CD4-positive, alpha-beta T cell treated with Interleukin-6 at 100 ng/mL for 8 hours (primary cell): ENCODE measurements at regions not wholly inside any gene's neighbourhood (a gene's known extent, or its start where the extent isn't known, plus 50 kb on each side); places are given as distances from the start of the nearest gene placed in this dataset.
"Not testable (repeated sequence)": the region's sequence is repeated elsewhere in the genome, so short reads cannot be mapped to it uniquely, and the experiment has no call there.

Experiments
- DNase-seq: peaks from one replicate; pipeline ENCODE4 v3.0.0-alpha.2; 2020; ENCODE audit warnings: mixed read lengths, low spot score

DNA sequence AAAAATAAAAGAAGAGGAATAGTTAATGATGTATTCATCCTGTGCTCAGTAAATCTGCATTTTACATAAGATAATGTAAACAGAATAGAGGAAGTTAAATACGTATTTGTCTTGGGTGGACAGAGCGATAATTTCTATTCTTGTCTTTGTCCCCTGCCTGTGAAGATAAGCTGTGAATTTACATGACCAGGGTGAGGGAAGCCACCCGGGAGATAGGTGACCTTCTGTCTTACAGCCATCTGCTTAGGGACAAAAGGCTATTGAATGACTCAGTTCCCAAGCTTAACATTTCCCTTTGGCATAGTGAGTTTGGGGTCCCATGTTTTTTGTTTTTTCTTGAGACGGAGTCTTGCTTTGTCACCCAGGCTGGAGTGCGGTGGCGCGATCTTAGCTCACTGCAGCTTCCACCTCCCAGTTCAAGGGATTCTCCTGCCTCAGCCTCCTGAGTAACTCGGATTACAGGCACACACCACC, 88.7 kb upstream of the KCTD7 start:
- DNase-seq = no peak

DNA sequence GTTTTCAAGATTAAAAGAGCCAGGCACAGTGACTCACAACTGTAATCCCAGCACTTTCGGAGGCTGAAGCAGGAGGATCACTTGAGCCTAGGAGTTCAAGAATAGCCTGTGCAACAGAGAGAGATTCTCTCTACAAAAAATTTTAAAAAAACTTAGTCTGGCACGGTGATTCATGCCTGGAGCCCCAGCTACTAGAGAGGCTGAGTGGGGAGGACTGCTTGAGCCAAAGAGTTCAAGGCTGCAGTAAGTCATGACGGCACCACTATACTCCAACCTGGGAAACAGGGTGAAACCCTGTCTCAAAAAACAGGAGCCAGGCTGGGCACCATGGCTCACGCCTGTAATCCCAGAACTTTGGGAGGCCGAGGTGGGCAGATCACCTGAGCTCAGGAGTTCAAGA, 86.6 kb upstream of the KCTD7 start:
- no peak for DNase-seq

DNA sequence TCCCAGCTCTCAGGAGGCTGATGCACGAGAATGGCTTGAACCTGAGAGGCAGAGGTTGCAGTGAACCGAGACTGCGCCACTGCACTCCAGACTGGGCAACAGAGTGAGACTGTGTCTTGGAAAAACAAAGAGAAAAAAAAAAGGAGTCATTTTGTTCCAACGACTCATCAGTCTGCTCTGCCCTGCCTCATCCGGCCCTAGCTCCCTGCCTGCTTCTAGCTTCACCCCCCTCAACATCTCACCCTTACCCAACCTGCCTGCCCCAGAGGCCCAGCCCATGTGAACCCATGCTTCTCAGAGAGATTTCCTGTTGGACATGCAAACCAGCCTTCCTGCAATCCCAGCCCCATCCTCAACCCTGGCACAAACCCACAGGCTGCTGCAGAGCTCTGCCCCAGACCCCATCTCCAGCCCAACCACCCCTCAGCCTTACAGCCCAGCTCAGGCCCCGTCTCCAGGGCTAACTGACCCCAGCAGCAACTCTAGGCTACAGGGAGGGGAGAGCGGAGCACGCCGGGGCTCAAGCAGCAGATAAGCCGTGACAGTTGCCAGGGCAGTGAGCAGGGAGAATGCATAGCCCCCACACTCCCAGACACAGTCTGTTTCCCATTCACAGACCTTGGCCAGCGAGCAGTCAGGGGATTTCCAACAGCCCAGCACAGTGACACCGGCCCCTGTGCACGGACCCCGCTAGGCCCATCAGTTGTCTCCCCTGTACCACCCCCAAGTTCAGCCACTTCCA, 86.0 kb upstream of the KCTD7 start:
- no peak for DNase-seq

DNA sequence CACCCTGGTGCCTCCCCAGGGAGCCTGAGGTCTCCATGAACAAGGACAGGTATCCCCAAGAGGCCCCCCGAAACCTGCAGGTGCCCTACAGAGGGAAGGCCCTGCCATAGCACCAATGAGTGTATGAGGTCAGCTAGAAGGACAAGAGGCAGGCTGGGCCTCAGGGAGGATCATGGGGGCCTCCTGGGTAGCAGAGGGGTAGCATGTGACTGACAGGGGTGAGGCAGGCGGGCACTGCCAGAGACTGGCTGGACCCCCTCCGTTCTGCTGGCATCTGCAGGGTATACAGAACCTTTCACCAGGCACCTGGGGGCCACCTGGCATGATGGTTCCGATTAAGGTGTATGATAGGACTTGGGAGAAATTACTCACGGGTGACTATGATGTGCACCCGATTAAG, 79.2 kb upstream of the KCTD7 start:
- no peak for DNase-seq

DNA sequence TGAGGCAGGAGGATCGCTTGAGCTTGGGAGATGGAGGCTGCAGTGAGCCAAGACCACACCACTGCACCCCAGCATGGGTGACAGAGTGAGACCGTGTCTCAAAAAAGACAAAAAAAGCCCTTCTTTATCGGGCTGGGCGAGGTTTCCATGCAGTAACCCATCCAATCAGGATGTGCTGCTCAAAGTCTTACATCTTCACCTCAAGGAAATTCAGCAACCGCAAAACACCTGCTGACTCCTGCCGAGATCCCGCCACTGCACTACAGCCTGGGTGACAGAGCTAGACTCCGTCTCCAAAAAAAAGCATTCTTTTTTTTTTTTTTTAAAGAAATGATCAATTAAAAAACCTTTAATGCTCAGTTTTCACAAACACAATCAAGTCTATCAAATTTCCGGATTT, 75.7 kb upstream of the KCTD7 start:
- DNase-seq = no peak

DNA sequence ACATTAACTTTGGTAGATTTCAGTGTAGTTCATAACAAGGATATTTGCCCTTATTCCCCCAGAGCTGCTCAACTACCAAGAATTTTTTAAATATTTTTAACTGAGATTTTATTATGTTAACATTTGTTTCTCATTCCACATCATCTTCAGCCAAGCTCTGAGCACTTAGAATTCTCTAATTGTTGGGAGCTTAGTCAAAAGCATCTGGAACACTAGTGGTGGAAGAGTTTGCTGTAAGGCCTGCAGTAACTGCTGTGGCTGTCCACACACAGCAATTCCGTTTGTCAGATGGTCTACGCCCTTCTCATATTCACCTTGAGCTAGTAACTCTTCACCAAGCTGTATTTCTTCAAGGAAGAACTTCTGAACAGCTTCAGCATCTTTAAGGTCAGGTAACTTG, 75.0 kb upstream of the KCTD7 start:
- DNase-seq = not testable (repeated sequence)

DNA sequence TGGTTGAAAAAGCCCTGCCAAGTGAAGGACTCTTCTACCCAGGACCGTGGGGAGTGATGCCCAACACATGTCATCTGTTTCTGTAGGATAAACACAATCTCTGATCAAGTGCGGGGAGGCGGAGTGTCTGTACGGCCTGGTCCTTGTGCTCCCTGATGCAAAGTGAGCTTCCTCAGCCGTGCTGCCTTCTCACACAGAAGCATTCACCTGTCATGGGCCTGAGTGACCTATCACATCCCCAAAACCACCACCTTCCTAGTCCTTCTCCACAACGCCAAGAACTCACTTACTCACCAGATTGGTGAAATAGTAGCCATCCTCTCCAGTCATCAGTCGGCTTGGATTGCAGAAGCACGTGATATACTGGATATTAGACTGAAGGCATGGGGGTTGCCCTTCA, 74.4 kb upstream of the KCTD7 start:
- not testable (repeated sequence) for DNase-seq

DNA sequence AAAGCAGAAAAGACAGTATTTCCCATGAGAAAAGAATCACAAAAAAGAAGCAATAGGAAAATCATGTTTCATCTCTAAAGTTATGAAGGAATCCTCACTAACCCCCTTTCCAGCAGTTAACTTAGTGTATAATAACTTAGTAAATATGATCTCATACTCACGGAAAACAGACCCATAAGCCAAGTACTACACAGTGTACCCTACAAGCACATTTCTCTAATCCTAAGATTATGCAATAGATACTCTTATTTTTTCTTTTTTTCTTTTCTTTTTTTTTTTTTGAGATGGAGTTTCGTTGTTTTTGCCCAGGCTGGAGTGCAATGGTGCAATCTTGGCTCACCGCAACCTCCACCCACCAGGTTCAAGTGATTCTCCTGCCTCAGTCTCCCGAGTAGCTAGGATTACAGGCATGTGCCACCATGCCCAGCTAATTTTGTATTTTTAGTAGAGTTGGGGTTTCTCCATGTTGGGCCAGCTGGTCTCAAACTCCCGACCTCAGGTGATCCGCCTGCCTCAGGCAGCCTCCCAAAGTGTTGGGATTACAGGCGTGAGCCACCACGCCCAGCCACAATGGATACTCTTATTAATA, 73.7 kb upstream of the KCTD7 start:
- not testable (repeated sequence) for DNase-seq

DNA sequence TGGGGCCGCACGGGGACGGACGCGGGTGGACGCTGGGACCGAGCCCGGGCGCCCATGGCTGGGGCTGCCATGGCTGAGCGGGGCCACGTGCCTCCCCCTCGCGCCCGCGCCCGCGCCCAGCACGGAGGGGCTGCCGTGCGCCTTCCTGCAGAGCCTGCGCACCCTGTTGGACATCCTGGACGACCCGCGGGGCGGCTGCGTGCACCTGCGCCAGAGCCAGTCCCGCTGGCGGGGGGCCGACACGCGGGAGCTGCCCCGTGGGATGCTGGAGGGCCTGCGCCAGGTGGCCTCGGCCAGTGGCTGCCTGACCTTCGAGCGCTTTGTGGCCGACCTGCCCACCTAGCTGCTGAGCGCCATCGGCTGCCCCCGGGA, 72.5 kb upstream of the KCTD7 start:
- DNase-seq = no peak

DNA sequence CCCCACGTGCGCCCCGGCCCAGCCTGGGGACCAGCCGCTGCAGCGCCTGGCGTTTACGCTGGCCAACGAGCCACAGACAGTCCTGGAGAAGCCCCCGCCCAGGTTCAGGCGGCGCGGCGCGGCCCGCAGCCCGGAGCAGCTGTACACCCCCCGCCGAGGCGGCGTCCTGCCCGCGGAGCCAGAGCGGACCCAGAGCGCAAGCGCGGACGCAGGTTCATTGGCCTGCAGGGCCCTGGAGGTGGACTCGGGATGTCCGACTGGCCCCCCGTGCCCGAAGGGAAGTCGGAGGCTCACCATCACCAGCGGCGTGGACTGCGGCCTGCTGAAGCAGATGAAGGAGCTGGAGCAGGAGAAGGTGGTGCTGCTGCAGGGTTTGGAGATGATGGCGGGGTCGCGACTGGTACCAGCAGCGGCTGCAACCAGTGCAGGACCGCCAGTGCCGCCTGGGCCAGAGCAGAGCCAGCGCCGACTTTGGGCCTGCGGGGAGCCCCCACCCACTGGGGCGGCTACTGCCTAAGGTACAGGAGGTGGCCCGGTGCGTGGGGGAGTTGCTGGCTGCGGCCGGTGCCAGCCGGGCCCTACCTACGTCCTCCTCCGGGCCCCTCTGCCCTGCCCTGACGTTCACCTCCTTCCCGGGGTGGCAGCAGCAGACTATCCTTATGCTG, 72.0 kb upstream of the KCTD7 start:
- DNase-seq = no peak

DNA sequence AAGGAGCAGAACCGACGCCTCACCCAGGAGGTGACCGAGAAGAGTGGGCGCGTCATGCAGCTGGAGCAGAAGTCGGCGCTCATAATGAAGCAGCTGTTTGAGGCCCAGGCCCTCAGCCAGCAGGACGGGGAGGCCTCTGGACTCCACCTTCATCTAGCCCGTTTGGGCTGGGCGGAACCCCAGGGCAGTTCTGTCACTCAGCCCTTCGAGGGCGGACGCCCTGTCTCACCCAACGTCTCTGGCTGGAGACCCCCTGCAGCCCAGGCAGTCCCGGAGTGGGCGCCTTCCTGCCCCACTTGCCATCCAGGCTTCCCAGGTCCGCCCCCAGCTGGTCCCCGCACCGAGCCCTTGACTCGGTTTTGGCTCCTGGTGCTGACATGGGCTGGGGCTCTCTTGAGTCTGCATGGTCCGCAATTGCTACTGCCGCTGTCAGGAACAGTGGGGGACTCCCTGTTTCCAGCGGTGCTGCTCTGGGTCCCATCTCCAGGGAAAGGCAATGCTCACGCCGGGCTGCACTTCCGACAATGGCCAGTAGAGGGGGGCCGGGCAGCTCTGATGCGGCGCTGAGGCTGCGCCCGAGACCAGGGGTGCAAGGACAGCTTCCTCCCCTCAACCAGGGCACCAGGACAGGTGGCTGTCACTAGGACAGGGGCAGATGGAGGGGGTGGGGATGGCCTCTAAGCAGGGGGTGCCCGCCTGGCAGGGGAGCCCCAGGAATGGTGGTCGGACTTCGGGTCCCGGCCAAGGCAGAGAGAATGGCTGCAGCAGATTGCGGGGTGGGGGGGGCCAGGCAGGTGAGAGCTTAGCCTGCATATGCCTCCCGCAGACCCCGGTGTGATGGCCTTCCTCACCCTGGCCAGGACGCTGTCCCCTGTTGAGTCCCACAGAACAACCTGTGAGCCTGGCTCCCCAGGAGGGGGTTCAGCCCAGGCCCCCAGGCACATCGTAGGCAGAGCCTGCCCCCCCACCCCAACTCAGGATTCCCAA, 71.2 kb upstream of the KCTD7 start:
- peak; percentile 55 for DNase-seq

DNA sequence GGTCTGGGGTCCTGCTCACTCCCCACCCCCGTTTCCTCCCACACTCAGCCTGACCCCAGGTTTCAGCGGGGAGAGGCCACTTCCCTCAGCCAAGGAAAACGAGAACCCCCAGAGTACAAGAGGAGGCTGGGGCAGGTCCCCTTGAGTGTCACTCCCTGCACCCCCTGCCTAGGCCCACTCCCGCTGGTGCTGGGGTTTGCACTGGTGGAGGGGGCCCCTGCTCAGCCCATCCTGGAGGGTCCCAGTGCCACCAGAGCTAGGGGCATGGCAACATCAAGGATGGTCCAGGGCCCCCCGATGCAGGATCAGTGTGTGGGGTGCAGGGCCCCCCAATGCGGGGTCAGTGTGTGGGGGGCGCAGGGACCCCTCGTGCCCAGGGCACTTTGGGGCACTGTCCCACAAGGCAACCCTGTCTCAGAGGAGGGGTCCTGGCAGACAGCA, 70.5 kb upstream of the KCTD7 start:
- no peak for DNase-seq

DNA sequence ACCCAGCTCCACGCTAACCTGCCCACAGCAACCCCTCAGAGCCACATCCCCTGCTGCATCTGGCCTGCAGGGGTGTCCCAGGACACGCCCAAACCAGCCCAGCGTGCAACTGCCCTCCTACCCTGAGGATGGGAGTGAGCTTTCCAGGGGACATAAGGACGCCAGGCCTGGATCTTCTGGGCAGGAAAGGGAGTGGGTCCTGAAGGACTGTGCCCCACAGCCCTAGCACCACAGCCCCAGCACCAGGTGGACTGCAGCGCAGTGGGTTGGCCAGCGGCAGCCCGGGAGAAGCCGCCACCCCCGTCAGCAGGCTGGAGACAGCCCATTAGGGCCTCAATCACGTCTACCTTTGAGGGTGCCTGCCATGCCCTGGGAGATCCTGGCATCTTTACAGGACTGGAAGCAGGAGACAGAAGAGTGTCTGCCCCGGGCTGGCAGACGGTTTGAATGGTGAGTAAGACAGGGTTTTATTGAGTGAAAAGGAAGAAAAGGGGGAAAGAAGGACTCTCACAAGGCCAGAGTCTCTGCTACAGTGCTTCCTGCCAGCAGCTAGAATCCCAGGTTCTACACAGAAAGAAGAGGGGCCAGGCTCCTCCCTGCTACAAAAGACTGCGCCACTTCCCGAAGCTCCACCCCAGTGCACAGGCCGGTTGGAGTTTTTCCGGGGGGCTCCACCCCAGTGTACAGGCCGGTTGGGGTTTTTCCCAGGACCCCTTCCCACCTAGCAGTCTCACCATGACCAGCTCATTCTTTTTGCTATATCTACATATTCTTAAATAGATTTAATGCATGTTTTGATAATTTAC, 69.8 kb upstream of the KCTD7 start:
- no peak for DNase-seq

DNA sequence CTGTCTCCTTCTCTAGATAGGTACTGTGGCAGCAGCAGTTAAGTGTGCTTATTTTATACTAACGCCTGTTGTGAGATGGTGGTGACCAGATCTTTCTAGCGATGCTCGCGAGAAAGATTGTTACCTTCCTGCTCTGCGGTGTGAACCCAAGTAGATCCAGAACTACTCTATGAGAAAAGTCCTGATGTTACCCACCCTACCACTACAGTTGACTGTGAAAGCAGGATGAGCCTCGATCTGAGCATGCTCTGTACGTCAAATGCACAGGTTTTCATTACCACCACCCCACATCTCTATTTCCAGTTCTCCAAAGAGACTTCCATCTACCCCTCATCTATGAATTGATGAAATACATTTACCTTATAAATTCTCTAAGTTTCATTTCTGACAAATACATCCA, 64.6 kb upstream of the KCTD7 start:
- DNase-seq = no peak

DNA sequence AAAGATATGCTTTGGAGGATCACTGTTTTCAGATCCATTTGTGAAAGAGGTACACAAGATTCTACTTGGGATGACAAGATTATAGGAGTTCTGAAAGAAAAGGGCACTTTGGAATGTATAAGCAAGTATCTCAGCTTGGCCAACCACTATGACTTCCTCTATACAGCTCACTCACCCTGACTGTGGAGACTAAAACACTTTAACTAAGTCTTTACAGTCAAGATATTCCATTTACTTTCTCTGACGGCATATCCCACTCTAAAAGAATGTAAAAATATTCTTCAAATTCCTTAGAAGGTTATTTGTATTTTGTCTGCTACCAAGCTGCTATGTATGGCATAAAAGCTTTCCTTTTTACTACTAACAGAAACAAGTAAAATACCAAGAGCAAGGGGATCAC, 58.5 kb upstream of the KCTD7 start:
- DNase-seq = not testable (repeated sequence)

DNA sequence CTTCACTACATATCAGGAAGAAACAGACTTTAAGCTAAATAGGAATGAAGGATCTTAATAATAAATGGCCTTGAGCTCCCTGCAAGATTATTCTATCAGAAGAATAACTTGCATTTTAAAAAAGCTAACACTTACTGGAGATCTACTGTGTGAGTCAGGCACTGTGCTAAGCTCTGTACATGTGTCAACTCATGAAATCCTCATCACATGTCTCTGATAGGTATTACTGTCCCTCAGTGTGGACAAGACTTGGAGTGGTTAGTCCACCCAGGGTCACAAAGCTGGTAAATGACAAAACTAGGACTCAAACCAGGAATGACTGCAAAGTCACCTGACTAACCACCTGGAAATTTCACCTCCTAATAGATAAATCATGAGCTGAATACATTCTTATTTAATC, 57.1 kb upstream of the KCTD7 start:
- no peak for DNase-seq

DNA sequence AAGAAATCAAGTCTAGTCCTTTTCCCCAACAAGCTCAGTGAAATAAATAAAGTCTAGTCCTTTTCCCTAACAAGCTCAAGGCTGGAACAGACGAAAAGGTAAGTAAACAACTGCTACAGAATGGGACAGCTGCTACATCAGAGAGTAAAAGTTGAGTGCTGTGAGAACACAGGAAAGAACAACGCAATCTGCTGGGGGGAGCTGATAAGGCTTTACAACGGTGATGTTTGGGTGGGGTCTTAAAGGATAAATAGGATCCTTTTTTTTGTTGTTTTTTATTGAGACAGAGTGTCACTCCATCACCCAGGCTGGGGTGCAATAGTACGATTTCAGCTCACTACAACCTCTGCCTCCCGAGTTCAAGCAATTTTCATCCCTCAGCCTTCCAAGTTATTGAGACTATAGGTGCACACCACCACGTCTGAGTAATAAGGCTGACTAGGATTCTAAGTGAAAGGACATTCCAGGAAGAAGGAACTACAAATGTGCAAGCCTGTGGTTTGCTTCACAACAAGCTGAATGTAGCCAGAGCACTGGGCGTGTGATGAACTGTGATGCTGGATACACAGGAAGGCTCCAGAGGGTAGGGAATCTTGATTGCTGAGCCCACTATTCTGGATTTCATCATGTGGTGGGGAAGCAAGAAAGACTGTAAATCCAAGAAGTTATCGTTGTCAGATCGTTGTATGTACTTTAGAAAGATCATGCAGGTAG, 54.7 kb upstream of the KCTD7 start:
- DNase-seq = not testable (repeated sequence)

DNA sequence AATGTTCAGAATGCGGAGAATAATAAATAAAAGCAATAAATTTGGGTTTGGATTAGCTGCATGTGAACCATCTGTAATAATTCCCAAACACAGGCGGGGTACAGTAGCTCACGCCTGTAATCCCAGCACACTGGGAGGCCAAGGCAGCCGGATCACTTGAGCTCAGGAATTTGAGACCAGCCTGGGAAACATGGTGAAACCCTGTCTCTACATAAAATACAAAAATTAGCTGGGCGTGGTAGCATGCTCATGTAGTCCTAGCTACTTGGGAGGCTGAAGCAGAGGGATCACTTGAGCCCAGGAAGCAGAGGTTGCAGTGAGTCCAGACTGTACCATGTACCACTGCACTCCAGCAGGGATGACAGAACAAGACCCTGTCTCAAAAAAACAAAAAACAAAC, 53.9 kb upstream of the KCTD7 start:
- not testable (repeated sequence) for DNase-seq

DNA sequence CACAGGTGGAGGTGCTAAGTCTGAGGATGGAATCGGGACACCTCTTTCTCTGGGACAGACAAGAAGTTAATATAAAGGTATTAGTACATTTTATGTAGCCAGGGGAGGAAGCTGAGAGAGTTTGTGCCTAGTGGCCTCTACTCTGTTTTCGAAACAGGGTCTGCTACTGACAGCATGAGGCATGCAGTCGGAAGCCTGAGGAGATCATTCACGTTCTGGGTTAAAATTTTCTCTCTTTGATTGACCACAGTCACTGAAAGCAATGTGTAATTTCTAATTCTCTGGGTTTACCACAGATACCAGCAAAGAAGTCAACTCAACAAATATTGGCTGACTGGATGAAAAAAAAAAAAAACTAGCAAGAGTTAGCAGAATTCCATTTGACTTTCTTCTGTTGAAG, 53.3 kb upstream of the KCTD7 start:
- no peak for DNase-seq

DNA sequence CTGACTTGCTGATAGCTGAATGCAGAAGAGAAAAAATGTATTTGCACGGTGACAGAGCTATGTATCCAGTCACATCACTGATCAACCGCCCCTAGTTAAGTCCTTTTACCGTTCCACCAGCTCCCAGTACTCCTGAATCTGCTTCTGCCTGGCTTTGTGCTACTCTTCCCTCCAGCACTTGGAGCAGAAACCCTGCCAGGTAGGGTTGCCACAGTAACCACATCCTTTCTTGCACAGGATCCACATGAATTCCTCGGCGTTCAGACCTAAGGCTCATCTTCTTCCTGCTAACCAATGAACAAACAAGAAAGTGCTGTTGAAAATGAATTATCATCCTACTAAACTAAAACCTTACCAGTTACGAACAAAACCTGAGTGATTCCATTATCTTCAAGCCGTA, 52.0 kb upstream of the KCTD7 start:
- no peak for DNase-seq
